ENCODE measurements at regions not wholly inside any gene's neighbourhood (a gene's known extent, or its start where the extent isn't known, plus 50 kb on each side); places are given as distances from the start of the nearest gene placed in this dataset.
"Not testable (repeated sequence)": the region's sequence is repeated elsewhere in the genome, so short reads cannot be mapped to it uniquely, and the experiment has no call there.

DNA sequence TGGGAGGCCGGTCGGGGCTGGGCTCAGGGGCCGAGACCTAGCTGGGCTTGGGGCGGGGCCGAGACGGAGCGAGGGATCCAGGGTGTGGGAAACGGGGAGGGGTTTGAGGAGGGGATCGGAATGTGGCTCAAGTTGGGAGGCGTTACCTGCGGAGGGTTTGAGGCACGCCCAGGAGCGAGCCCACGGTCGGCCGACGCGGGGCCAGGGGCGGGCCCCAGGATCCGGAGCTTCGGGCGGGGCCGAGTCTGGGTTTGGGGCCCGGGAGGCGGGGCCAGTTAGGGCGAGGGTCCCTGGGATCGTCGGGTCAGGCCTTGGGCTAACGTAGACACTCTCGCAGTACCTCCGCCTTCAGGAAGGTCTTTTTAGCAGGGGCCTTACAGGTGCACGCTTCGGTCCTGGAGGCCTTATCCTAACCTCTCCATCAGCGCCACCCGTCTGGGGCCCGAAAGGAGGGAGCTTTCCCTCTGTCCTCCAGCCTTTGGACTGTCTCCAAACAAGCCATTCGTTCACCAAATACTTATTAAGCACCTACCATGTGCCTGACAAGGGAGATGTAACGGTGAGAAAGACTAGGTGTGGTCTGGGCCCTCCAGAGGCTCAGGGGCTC, 228.2 kb upstream of the FRG2C start:
- Mint-ChIP-seq H3K27ac (peak overlapping the region; percentile 93 to 100 (median 98)), H3K4me1 (peaks cover 7 to 11% (median 10%) of the 10 kb centered on the region in 3 donors), H3K4me3 (peak overlapping the region; percentile 97 to 100 (median 100))
- not testable (repeated sequence) for H3K36me3 Mint-ChIP-seq, H3K27me3 Mint-ChIP-seq, H3K9me3 Mint-ChIP-seq

DNA sequence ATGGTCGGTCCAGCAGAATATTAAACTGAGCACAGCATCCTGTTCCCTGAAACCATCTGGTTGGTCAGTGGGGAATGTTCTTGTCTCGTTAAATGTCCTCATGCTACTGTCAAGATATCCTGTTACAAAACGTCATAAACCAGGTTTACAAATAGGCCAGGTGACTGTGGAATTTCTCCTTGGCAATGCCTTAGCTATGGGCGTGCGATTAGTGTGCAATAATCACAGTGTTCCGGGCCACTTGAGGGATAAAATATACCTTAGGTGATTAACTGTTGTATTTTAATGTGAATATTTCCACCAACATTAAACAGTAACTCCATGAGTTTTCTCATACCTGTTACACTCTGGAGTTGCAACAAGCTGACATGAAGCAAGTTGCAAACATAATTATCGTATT, 223.1 kb upstream of the FRG2C start:
- not testable (repeated sequence) for H3K9me3 Mint-ChIP-seq, H3K4me1 Mint-ChIP-seq, H3K27me3 Mint-ChIP-seq, H3K36me3 Mint-ChIP-seq, H3K27ac Mint-ChIP-seq, H3K4me3 Mint-ChIP-seq

- H3K9me3 Mint-ChIP-seq, H3K4me1 Mint-ChIP-seq, H3K4me3 Mint-ChIP-seq, H3K27ac Mint-ChIP-seq, H3K27me3 Mint-ChIP-seq, H3K36me3 Mint-ChIP-seq: not testable (repeated sequence)
These were observed 219.5 kb upstream of the FRG2C start for GRCh38 chr3:75444634-75445033.

DNA sequence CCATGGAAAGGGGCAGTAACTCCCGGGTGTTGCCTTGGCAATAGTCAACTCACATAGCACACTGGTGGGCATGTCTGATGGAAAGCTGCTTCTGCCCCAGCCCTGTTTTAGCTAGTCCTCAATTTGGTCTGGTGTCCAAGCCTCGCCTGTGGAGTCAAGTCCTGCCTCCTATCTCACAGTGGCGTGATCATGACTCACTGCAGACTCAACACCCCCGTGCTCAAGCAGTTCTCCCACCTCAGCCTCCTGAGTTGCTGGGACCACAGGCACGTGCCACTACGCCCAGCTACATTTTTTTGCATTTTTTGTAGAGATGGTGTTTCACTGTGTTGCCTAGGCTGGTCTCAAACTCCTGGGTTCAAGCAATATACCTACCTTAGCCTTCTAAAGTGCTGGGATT, 218.9 kb upstream of the FRG2C start:
- not testable (repeated sequence) for H3K9me3 Mint-ChIP-seq, H3K27ac Mint-ChIP-seq, H3K27me3 Mint-ChIP-seq, H3K4me1 Mint-ChIP-seq, H3K36me3 Mint-ChIP-seq, H3K4me3 Mint-ChIP-seq

- not testable (repeated sequence) for H3K27me3 Mint-ChIP-seq, H3K27ac Mint-ChIP-seq, H3K9me3 Mint-ChIP-seq, H3K4me3 Mint-ChIP-seq, H3K36me3 Mint-ChIP-seq, H3K4me1 Mint-ChIP-seq
These were observed 217.2 kb upstream of the FRG2C start for GRCh38 chr3:75446948-75447347.

DNA sequence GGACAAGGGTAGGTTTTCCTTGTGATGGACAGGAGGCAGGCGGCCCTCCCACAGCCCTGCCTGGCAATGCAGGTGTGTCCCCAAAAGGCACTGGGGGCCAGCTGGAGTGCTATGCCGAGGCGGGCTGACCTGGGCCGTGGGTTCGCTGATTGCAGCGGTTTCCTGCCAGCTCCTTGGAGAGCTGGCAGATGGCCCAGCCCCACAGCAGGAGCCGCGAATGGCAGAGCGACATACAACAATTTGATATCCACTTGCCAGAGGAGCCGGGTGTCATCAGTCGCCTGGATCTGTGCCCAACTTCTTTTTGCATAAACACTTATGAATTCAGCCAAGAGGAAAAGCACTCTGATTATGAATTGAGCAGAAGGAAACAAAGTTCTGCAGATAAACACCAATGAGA, 210.8 kb upstream of the FRG2C start:
- not testable (repeated sequence) for H3K36me3 Mint-ChIP-seq, H3K27ac Mint-ChIP-seq, H3K4me3 Mint-ChIP-seq, H3K27me3 Mint-ChIP-seq, H3K9me3 Mint-ChIP-seq, H3K4me1 Mint-ChIP-seq

GRCh38 chr3:75453839-75454238, 210.3 kb upstream of the FRG2C start:
- not testable (repeated sequence) for H3K27me3 Mint-ChIP-seq, H3K4me3 Mint-ChIP-seq, H3K36me3 Mint-ChIP-seq, H3K9me3 Mint-ChIP-seq, H3K27ac Mint-ChIP-seq, H3K4me1 Mint-ChIP-seq

- H3K4me1 Mint-ChIP-seq, H3K36me3 Mint-ChIP-seq, H3K27me3 Mint-ChIP-seq, H3K27ac Mint-ChIP-seq, H3K4me3 Mint-ChIP-seq, H3K9me3 Mint-ChIP-seq: not testable (repeated sequence)
These were observed 189.6 kb upstream of the FRG2C start for GRCh38 chr3:75474530-75474929.

DNA sequence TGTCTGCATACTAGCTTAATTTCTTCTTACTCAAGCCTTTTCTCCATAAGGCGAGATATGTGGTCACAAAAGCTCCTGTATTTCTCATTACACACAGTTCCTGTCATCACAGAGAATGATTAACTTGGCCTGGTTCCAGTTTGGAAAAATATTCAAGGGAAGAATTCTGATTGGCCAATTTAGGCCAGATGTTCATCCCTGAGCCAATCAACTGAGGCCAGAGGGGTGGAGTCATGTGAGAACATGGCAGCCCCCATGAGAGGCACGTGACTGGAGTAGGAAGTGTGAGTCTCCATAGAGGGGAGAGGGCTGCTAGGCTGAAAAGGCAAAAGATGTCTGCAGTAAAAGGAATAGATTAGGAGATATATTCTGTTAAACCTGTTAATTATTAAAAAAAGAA, 167.5 kb upstream of the FRG2C start:
- not testable (repeated sequence) for H3K27ac Mint-ChIP-seq, H3K4me3 Mint-ChIP-seq, H3K36me3 Mint-ChIP-seq, H3K9me3 Mint-ChIP-seq, H3K4me1 Mint-ChIP-seq, H3K27me3 Mint-ChIP-seq

- H3K27ac Mint-ChIP-seq, H3K4me3 Mint-ChIP-seq, H3K36me3 Mint-ChIP-seq, H3K27me3 Mint-ChIP-seq, H3K4me1 Mint-ChIP-seq, H3K9me3 Mint-ChIP-seq: not testable (repeated sequence)
These were observed 163.8 kb upstream of the FRG2C start for GRCh38 chr3:75500357-75500756.

DNA sequence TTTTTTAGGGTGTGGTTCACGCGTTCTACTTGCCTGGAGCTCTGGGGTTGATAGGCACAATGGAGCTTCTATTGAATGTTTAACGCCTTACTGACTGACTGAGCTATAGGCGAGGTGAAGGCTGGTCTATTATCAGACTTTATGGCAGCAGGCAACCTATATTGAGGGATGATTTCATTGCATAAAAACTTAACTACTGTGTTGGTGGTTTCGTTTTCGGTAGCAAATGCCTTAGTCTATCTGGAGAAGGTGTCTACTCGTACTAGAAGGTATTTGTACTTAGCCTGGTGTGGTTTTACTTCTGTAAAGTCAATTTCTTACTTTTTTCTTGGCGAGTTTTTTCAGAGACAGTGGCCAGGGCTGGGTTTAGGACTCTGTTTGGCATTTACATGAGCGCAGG, 162.0 kb upstream of the FRG2C start:
- H3K4me3 Mint-ChIP-seq = not testable (repeated sequence)

GRCh38 chr3:75502769-75503756, 161.1 kb upstream of the FRG2C start:
- not testable (repeated sequence) for H3K4me1 Mint-ChIP-seq, H3K36me3 Mint-ChIP-seq, H3K4me3 Mint-ChIP-seq, H3K27ac Mint-ChIP-seq, H3K27me3 Mint-ChIP-seq, H3K9me3 Mint-ChIP-seq

More for the DNA sequence above, 162.0 kb upstream of the FRG2C start:
- H3K27ac Mint-ChIP-seq, H3K36me3 Mint-ChIP-seq, H3K27me3 Mint-ChIP-seq, H3K9me3 Mint-ChIP-seq, H3K4me1 Mint-ChIP-seq: not testable (repeated sequence)

- H3K4me1 Mint-ChIP-seq = no peaks in the 10 kb centered on the region
- peaks cover 3% of the 10 kb centered on the region for H3K36me3 Mint-ChIP-seq
- H3K27ac Mint-ChIP-seq = no peak overlapping the region
- peaks cover 5 to 18% (median 5%) of the 10 kb centered on the region in 3 donors for H3K9me3 Mint-ChIP-seq
- no peaks in the 10 kb centered on the region for H3K27me3 Mint-ChIP-seq
- no peak overlapping the region for H3K4me3 Mint-ChIP-seq
These were observed 157.5 kb upstream of the FRG2C start for GRCh38 chr3:75506603-75507002.

DNA sequence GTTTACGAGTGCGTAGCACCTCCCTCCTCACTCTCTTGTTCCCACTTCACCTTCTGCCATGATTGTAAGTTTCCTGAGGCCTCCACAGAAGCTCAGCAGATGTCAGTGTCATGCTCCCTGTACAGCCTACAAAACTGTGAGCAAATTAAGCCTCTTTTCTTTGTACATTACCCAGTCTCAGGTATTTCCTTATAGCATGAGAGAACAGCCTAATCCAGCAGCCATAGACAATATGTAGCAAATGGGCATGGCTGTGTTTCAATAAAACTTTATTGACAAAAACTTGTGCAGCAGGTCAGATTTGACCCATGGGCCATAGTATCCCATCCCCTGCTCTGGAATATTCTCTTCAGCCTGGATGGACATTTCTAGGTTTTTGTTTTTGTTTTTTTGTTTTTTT, 156.2 kb upstream of the FRG2C start:
- H3K27ac Mint-ChIP-seq, H3K4me3 Mint-ChIP-seq, H3K27me3 Mint-ChIP-seq, H3K36me3 Mint-ChIP-seq, H3K4me1 Mint-ChIP-seq: not testable (repeated sequence)
- H3K9me3 Mint-ChIP-seq = peaks cover 7 to 21% (median 8%) of the 10 kb centered on the region in 3 donors

DNA sequence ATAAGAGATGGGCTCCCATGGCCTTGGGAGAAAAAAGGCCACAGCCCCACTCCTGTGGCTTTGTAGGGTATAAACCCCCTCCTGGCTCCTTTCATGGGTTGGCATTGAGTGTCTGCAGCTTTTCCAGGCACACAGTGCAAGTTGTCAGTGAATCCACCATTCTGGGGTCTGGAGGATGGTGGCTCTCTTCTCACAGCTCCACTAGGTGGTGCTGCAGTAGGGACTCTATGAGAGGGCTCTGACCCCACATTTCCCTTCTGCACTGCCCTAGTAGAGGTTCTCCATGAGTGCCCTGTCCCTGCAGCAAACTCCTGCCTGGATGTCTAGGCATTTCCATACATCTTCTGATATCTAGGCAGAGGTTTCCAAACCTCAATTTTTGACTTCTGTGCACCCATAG, 136.5 kb upstream of the FRG2C start:
- H3K27ac Mint-ChIP-seq, H3K36me3 Mint-ChIP-seq, H3K4me3 Mint-ChIP-seq, H3K27me3 Mint-ChIP-seq, H3K4me1 Mint-ChIP-seq: not testable (repeated sequence)
- peaks cover 0 to 14% (median 0%) of the 10 kb centered on the region in 3 donors for H3K9me3 Mint-ChIP-seq

DNA sequence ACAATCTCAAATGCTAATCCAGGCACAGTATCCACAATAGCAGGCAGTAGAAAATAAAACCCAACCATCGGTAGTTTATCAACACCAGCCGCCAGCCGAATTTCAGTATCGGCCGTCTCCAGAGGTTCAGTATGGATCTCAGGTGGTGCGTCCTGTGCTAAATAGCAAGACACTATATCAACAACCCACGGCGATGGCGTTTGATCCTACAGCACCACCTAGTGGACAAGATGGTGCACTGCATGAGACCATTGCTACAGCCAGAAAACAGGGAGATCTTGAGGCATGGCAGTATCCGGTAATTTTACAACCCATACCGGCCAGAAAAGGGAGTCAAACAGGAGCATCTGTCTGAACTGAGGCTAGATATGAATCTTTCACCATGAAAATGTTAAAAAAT, 112.0 kb upstream of the FRG2C start:
- not testable (repeated sequence) for H3K36me3 Mint-ChIP-seq, H3K27me3 Mint-ChIP-seq, H3K4me1 Mint-ChIP-seq, H3K27ac Mint-ChIP-seq
- Mint-ChIP-seq H3K9me3 (peaks cover 2 to 15% (median 13%) of the 10 kb centered on the region in 3 donors), H3K4me3 (peak overlapping the region in 1 of 4 donors; percentile 43)
